SK-N-SH (cell line): ENCODE measurements at regions not wholly inside any gene's neighbourhood (a gene's known extent, or its start where the extent isn't known, plus 50 kb on each side); places are given as distances from the start of the nearest gene placed in this dataset.

ENCODE experiments used
- CTCF ChIA-PET: fragments of 300-600, 350-600 bp; formaldehyde crosslinking; extraction: SDS; loops from one replicate; lab custom pipeline; 2021; lab: Yijun Ruan, JAX
- POLR2A ChIA-PET: fragments of 350-600 bp; sonication (Branson Sonifier 250); formaldehyde crosslinking; extraction: SDS; loops from one replicate; lab custom pipeline; 2020; ENCODE audit warnings: antibody characterized with exemption, inconsistent platforms; lab: Yijun Ruan, JAX
- DNase-seq: peaks from one replicate; pipeline ENCODE4 v3.0.0; 2012
- H2AFZ ChIP-seq: fragments of 200-600 bp; sonication (generic); 2 replicates; pipeline ENCODE4 v1.8.1; 2016; ENCODE audit warnings: antibody characterized with exemption, mild to moderate bottlenecking, low read depth
- H3F3A ChIP-seq: fragments of 200-600 bp; sonication (generic); replicated peaks from 2 replicates; pipeline ENCODE3; 2016; ENCODE audit warnings: antibody characterized with exemption, mild to moderate bottlenecking; ENCODE audit not compliant: insufficient read depth
- H3K27ac ChIP-seq, 2 experiments: fragments of 200-500 bp in 1 of 2; fragments of 200-600 bp in 1 of 2; sonication (Bioruptor generic) in 1 of 2; sonication (generic), shearing (Covaris generic) in 1 of 2; 2 replicates each; pipeline versions ENCODE4 v1.5.1 to v1.6.1; 2014 to 2016; ENCODE audit warnings: low read depth in 2 of 2, inconsistent platforms in 1 of 2, low read length in 1 of 2, mild to moderate bottlenecking in 1 of 2, mixed read lengths in 1 of 2
- H3K27me3 ChIP-seq: fragments of 200-600 bp; sonication (generic), shearing (Covaris generic); 2 replicates; pipeline ENCODE4 v1.6.1; 2016; ENCODE audit warnings: mixed run types; ENCODE audit not compliant: insufficient read depth
- H3K36me3 ChIP-seq, 2 experiments: fragments of 200-500 bp in 1 of 2; fragments of 200-600 bp in 1 of 2; sonication (Bioruptor generic) in 1 of 2; sonication (generic) in 1 of 2; replicated peaks in 1 of 2; 2 replicates each; pipeline versions ENCODE3 to v1.5.1; 2014 to 2016; ENCODE audit warnings: low read length in 1 of 2, mild to moderate bottlenecking in 1 of 2; ENCODE audit not compliant: insufficient read depth in 2 of 2, control insufficient read depth in 1 of 2
- H3K4me1 ChIP-seq, 2 experiments: fragments of 200-500 bp in 1 of 2; fragments of 200-600 bp in 1 of 2; sonication (Bioruptor generic) in 1 of 2; sonication (generic), shearing (Covaris generic) in 1 of 2; 2 replicates each; pipeline versions ENCODE4 v1.5.1 to v1.6.1; 2014 to 2016; ENCODE audit warnings: low read depth in 1 of 2, low read length in 1 of 2, mixed run types in 1 of 2; ENCODE audit not compliant: insufficient read depth in 2 of 2, control insufficient read depth in 1 of 2
- H3K4me2 ChIP-seq: fragments of 200-600 bp; sonication (generic), shearing (Covaris generic); 2 replicates; pipeline ENCODE4 v1.6.1; 2017; ENCODE audit warnings: mixed run types
- H3K4me3 ChIP-seq, 2 experiments: fragments of 200-500 bp in 1 of 2; fragments of 200-600 bp in 1 of 2; sonication (Bioruptor generic) in 1 of 2; sonication (generic), shearing (Covaris generic) in 1 of 2; 2 replicates each; pipeline versions ENCODE4 v1.5.1 to v1.8.1; 2014 to 2016; ENCODE audit warnings: low read depth in 2 of 2, inconsistent platforms in 1 of 2, low read length in 1 of 2, mild to moderate bottlenecking in 1 of 2, mixed read lengths in 1 of 2, moderate library complexity in 1 of 2
- H3K79me2 ChIP-seq: fragments of 200-600 bp; sonication (generic); 2 replicates; pipeline ENCODE4 v1.8.1; 2017; ENCODE audit warnings: mild to moderate bottlenecking; ENCODE audit not compliant: insufficient read depth
- H3K9ac ChIP-seq: fragments of 200-600 bp; sonication (generic); 2 replicates; pipeline ENCODE4 v1.6.1; 2017; ENCODE audit warnings: mixed run types
- H3K9me2 ChIP-seq: fragments of 200-600 bp; sonication (generic); 2 replicates; pipeline ENCODE4 v1.6.1; 2017; ENCODE audit warnings: mixed run types
- H3K9me3 ChIP-seq: fragments of 200-600 bp; sonication (generic); 2 replicates; pipeline ENCODE4 v1.6.1; 2017; ENCODE audit warnings: mixed run types, mild to moderate bottlenecking, moderate library complexity
- H4K20me1 ChIP-seq: fragments of 200-600 bp; sonication (generic); 2 replicates; pipeline ENCODE4 v1.6.1; 2017; ENCODE audit warnings: mild to moderate bottlenecking, mixed run types; ENCODE audit not compliant: insufficient read depth
- CHD2 ChIP-seq: fragments of 150-350 bp; IDR thresholded peaks from 2 replicates; pipeline ENCODE4 v1.6.1; 2018; ENCODE audit warnings: low read length; ENCODE audit not compliant: partially characterized antibody
- ELF1 ChIP-seq: IDR thresholded peaks from 2 replicates; pipeline ENCODE4 v1.4.0; 2012
- EP300 ChIP-seq, 2 experiments: IDR thresholded peaks; 2 replicates each; pipeline versions ENCODE4 v1.4.0 to v1.6.1; 2012; ENCODE audit warnings: borderline replicate concordance in 1 of 2, low read depth in 1 of 2, low read length in 1 of 2
- FOSL2 ChIP-seq: IDR thresholded peaks from 2 replicates; pipeline ENCODE4 v1.4.0; 2012; ENCODE audit warnings: low read depth, mild to moderate bottlenecking, moderate library complexity, borderline replicate concordance
- JUND ChIP-seq: IDR thresholded peaks from 2 replicates; pipeline ENCODE4 v1.4.0; 2012
- MEF2A ChIP-seq: IDR thresholded peaks from 2 replicates; pipeline ENCODE4 v1.4.0; 2012; ENCODE audit warnings: low read depth, borderline replicate concordance
- MXI1 ChIP-seq: IDR thresholded peaks from 2 replicates; pipeline ENCODE4 v1.6.1; 2012; ENCODE audit warnings: mild to moderate bottlenecking, low read depth, low read length, improper control_type of control experiment
- NRF1 ChIP-seq: IDR thresholded peaks from 2 replicates; pipeline ENCODE4 v1.6.1; 2012; ENCODE audit warnings: low read depth, mild to moderate bottlenecking, low read length
- RAD21 ChIP-seq: IDR thresholded peaks from 2 replicates; pipeline ENCODE4 v1.6.1; 2012; ENCODE audit warnings: mild to moderate bottlenecking, low read length
- RFX5 ChIP-seq: IDR thresholded peaks from 2 replicates; pipeline ENCODE4 v1.6.1; 2012; ENCODE audit warnings: mild to moderate bottlenecking, improper control_type of control experiment, low read length
- RXRA ChIP-seq: IDR thresholded peaks from 2 replicates; pipeline ENCODE4 v1.4.0; 2012; ENCODE audit warnings: low read depth, mild to moderate bottlenecking, borderline replicate concordance
- SIN3A ChIP-seq: IDR thresholded peaks from 2 replicates; pipeline ENCODE4 v1.6.1; 2012; ENCODE audit warnings: low read depth, mild to moderate bottlenecking, low read length, moderate library complexity, borderline replicate concordance
- SMC3 ChIP-seq: IDR thresholded peaks from 2 replicates; pipeline ENCODE4 v1.6.1; 2012; ENCODE audit warnings: low read depth, low read length, improper control_type of control experiment
- TEAD4 ChIP-seq: IDR thresholded peaks from 2 replicates; pipeline ENCODE4 v1.4.0; 2012; ENCODE audit warnings: mild to moderate bottlenecking, borderline replicate concordance; ENCODE audit not compliant: insufficient read depth
- YY1 ChIP-seq: IDR thresholded peaks from 2 replicates; pipeline ENCODE4 v1.4.0; 2012; ENCODE audit warnings: low read depth, mild to moderate bottlenecking
- WGBS: methylation state at CpG from one replicate; pipeline ENCODE4 v1.1.6; 2017; ENCODE audit warnings: low lambda C conversion rate; 5-methylcytosine and 5-hydroxymethylcytosine counted together
- TF ChIP-seq, protein P1 (sequence below): fragments of 150-350 bp; IDR thresholded peaks from 2 replicates; pipeline ENCODE4 v1.6.1; 2016; ENCODE audit warnings: mild to moderate bottlenecking, low read depth, low read length
- TF ChIP-seq, protein P2 (sequence below): IDR thresholded peaks from 2 replicates; pipeline ENCODE4 v1.4.0; 2012; ENCODE audit warnings: low read depth, borderline replicate concordance

DNA sequence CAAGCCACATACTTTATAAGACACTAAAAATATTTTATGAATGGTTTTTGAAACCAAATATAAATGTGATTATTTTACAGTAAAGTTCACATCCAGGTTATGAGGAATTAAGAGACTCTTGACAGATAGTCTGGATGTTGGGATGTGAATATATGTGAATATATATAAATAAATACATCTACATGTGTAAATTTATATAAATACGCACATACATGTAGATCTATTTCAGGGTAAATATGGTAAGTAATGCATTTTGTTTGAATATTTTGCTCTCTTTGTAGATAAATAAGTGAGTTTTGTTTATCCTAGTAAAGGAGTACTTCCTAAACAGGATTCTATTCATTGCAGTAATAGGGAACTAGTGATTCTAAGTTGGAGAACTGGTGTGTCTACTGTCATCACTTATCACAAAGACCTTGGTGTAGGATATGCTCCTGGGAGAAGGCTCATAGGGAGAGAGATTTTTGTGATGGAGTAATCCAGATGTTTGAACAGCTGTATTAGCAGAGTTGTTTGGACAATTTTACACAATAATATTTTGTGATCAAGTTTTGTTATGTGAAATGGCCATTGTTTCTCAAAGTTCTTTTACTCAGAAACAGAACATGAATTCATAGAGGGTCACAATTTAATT lies 60.2 kb upstream of the NT5C1B start:
- Histone ChIP-seq H3K9ac (no peak overlapping the region), H3K4me2 (no peak overlapping the region), H4K20me1 (no peaks in the 10 kb centered on the region), H3F3A (peaks cover 15% of the 10 kb centered on the region), H2AFZ (no peak overlapping the region), H3K27ac (peak overlapping the region; percentile 60 to 87; a peak in 3 of 4 replicates), H3K9me2 (no peaks in the 10 kb centered on the region), H3K4me1 (peaks cover 9 to 17% of the 10 kb centered on the region in 2 experiments; a peak in 3 of 4 replicates), H3K79me2 (no peaks in the 10 kb centered on the region), H3K27me3 (no peaks in the 10 kb centered on the region), H3K4me3 (no peak overlapping the region), H3K36me3 (peaks cover 0 to 20% of the 10 kb centered on the region in 2 experiments), H3K9me3 (no peaks in the 10 kb centered on the region)
- TF ChIP-seq CHD2, result no peak
- TF ChIP-seq YY1, result no peak
- no peak for DNase-seq
- WGBS, result 95% methylated on average over 1 of the region's 1 CpG
- POLR2A ChIA-PET, result no interaction called here
- CTCF ChIA-PET, result no interaction called here

DNA sequence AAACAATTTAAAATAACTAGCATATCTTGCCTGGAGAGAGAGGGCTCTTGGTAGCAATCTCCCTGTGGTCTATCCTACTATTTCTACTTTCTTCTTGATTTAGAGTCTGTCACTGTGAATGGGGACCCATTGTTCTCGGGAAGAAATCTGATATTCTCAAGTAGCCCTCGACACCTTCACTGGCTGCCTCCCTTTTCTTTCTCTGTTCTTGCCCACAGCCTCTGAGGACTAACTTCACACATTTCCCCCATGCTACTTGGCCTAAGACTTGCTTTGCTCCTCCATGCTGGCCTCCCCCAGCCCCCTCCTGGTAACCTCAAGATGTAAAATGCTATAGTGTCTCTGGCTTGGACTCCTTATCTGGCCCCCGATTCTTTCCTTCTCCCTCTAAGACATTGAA lies 58.8 kb upstream of the NT5C1B start:
- no peak for TF ChIP-seq RAD21
- no peak for TF ChIP-seq NRF1
- TF ChIP-seq TEAD4, result no peak
- TF ChIP-seq YY1, result no peak
- no peak for TF ChIP-seq JUND
- no peak for TF ChIP-seq RXRA
- TF ChIP-seq SIN3A, result no peak
- TF ChIP-seq RFX5, result no peak
- TF ChIP-seq MXI1, result no peak
- TF ChIP-seq EP300 (IDR thresholded peaks at IDR 0.05; ENCODE audit: borderline replicate concordance in 1 of 2, low read depth in 1 of 2, low read length in 1 of 2), result no peak
- Histone ChIP-seq H4K20me1 (no peaks in the 10 kb centered on the region), H3K9ac (no peak overlapping the region), H3K36me3 (peaks cover 0 to 23% of the 10 kb centered on the region in 2 experiments), H3K27ac (no peak overlapping the region), H3K9me3 (no peaks in the 10 kb centered on the region), H3K9me2 (no peaks in the 10 kb centered on the region), H2AFZ (no peak overlapping the region), H3K4me2 (no peak overlapping the region), H3F3A (peaks cover 10% of the 10 kb centered on the region), H3K4me1 (peaks cover 9 to 15% of the 10 kb centered on the region in 2 experiments; a peak in 3 of 4 replicates), H3K4me3 (no peak overlapping the region), H3K79me2 (no peaks in the 10 kb centered on the region), H3K27me3 (no peaks in the 10 kb centered on the region)
- no peak for DNase-seq
- CTCF ChIA-PET, result no interaction called here
- POLR2A ChIA-PET, result no interaction called here
- 90% methylated on average over 3 of the region's 3 CpGs for WGBS

DNA sequence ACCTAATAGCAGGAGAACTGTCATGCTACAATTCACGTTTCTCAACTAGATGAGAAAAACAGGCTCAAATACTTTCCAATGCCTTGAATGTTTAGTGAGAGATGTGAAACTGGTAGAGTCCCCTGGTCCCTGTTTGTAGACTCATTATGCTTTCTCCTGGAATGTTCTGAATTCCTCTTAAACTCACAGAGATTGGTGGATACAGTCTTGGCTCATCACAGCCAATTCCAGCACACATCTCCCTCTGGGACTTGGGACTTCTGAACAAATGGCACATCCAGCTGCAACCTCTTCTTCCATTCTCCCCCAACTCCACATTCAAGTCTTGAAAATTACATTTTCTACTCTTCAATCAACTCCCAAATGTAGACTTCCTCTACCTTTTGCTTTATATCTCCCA lies 58.4 kb upstream of the NT5C1B start:
- no peaks in the 10 kb centered on the region for H3K27me3 ChIP-seq
- WGBS, result 91% methylated on average over 1 of the region's 1 CpG
- H3K4me1 ChIP-seq, result peaks cover 8 to 11% of the 10 kb centered on the region in 2 experiments; a peak in 3 of 4 replicates
- no peak overlapping the region for H2AFZ ChIP-seq
- H3K9me2 ChIP-seq, result no peaks in the 10 kb centered on the region
- H3K9me3 ChIP-seq, result no peaks in the 10 kb centered on the region
- no peaks in the 10 kb centered on the region for H4K20me1 ChIP-seq
- DNase-seq, result no peak
- no peak overlapping the region for H3K27ac ChIP-seq
- no peak overlapping the region for H3K4me3 ChIP-seq
- peaks cover 0 to 24% of the 10 kb centered on the region in 2 experiments for H3K36me3 ChIP-seq
- H3K79me2 ChIP-seq, result no peaks in the 10 kb centered on the region
- H3F3A ChIP-seq, result peaks cover 6% of the 10 kb centered on the region
- H3K9ac ChIP-seq, result no peak overlapping the region
- ChIA-PET CTCF (no interaction called here), POLR2A (no interaction called here)
- H3K4me2 ChIP-seq, result no peak overlapping the region
- no peak for TF ChIP-seq SIN3A
- TF ChIP-seq, protein P1, sequence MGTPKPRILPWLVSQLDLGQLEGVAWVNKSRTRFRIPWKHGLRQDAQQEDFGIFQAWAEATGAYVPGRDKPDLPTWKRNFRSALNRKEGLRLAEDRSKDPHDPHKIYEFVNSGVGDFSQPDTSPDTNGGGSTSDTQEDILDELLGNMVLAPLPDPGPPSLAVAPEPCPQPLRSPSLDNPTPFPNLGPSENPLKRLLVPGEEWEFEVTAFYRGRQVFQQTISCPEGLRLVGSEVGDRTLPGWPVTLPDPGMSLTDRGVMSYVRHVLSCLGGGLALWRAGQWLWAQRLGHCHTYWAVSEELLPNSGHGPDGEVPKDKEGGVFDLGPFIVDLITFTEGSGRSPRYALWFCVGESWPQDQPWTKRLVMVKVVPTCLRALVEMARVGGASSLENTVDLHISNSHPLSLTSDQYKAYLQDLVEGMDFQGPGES, result no peak
- no peak for TF ChIP-seq TEAD4
- TF ChIP-seq, protein P2, sequence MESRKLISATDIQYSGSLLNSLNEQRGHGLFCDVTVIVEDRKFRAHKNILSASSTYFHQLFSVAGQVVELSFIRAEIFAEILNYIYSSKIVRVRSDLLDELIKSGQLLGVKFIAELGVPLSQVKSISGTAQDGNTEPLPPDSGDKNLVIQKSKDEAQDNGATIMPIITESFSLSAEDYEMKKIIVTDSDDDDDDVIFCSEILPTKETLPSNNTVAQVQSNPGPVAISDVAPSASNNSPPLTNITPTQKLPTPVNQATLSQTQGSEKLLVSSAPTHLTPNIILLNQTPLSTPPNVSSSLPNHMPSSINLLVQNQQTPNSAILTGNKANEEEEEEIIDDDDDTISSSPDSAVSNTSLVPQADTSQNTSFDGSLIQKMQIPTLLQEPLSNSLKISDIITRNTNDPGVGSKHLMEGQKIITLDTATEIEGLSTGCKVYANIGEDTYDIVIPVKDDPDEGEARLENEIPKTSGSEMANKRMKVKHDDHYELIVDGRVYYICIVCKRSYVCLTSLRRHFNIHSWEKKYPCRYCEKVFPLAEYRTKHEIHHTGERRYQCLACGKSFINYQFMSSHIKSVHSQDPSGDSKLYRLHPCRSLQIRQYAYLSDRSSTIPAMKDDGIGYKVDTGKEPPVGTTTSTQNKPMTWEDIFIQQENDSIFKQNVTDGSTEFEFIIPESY, result no peak
- no peak for TF ChIP-seq MEF2A
- no peak for TF ChIP-seq ELF1
- TF ChIP-seq JUND, result no peak
- no peak for TF ChIP-seq CHD2
- no peak for TF ChIP-seq FOSL2
- TF ChIP-seq YY1, result no peak
- TF ChIP-seq SMC3, result no peak
